Neuron (in vitro differentiated cells): ENCODE measurements at regions not wholly inside any gene's neighbourhood (a gene's known extent, or its start where the extent isn't known, plus 50 kb on each side); places are given as distances from the start of the nearest gene placed in this dataset.
"Not testable (repeated sequence)": the region's sequence is repeated elsewhere in the genome, so short reads cannot be mapped to it uniquely, and the experiment has no call there.

Experiments
- H2AFZ ChIP-seq: one replicate; pipeline ENCODE4 v1.6.1; 2013; ENCODE audit warnings: low read depth, mild to moderate bottlenecking, inconsistent platforms, low read length, moderate library complexity
- H3K27me3 ChIP-seq: one replicate; pipeline ENCODE4 v1.6.1; 2013; ENCODE audit warnings: low read length; ENCODE audit not compliant: insufficient read depth
- H3K36me3 ChIP-seq: one replicate; pipeline ENCODE4 v1.6.1; 2013; ENCODE audit warnings: low read length; ENCODE audit not compliant: insufficient read depth
- H3K4me1 ChIP-seq: one replicate; pipeline ENCODE4 v1.6.1; 2013; ENCODE audit warnings: low read length; ENCODE audit not compliant: insufficient read depth
- H3K4me3 ChIP-seq: 2 replicates; pipeline ENCODE4 v1.5.1; 2013; ENCODE audit warnings: mild to moderate bottlenecking, low read length, moderate library complexity
- H3K9me3 ChIP-seq: one replicate; pipeline ENCODE4 v1.6.1; 2013; ENCODE audit warnings: low read length

DNA sequence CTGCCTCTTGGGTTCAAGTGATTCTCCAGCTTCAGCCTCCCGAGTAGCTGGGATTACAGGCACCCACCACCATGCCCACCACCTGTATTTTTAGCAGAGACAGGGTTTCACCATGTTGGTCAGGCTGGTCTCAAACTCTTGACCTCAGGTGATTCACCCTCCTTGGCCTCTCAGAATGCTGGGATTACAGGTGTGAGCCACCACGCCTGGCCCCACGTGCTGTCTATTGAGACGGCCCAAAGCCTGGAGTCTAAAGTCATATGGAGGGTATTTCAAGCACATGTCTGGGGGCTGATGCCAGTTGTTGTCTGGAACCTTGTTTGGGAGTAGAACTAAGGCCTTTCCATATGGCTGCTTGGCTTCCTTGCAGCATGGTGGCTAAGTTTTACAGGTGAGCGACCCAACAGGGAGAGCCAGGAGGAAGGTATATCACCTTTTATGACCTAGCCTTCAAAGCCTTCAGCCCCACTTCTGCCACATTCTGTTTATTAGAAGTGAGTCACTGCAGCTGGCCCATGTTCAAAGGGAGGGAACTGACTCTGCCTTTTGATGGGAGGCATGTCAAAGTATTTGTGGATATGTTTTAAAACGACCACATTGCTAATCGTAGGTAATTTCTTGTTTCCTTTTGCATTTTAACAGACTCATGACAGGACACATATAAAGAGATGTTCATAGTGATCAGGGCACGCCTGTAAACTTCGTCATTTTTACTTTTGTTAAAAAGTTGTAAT is 105.3 kb upstream of the GOLGA6L4 start:
- not testable (repeated sequence) for H3K4me3 ChIP-seq, H2AFZ ChIP-seq, H3K36me3 ChIP-seq, H3K9me3 ChIP-seq, H3K27me3 ChIP-seq, H3K4me1 ChIP-seq

DNA sequence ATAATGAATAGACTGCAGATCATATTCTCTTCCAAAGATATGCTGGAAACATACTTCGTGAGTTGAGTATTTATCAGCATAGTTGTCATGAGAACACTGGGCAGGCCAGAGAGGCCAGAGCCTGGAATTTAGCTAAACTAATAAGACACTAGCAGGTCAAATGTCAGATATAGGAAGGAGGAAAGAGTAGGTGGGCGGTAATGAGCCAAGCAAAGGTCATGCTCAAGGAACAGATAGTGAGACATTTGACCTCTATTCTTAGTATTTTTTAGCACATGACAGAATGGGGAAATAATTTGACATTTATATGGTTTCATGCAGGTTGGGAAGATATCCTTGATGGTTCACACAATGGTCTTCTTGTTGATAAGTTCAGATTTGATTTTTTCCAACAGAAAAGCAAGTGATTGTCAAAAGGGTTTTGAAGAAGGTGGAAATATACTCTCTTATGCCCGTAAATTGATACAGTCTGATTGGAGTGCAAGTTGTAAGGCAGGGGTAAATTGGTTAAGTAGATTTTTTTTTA is 99.6 kb upstream of the GOLGA6L4 start:
- H3K36me3 ChIP-seq, H3K4me3 ChIP-seq, H3K4me1 ChIP-seq, H3K27me3 ChIP-seq, H3K9me3 ChIP-seq, H2AFZ ChIP-seq: not testable (repeated sequence)

DNA sequence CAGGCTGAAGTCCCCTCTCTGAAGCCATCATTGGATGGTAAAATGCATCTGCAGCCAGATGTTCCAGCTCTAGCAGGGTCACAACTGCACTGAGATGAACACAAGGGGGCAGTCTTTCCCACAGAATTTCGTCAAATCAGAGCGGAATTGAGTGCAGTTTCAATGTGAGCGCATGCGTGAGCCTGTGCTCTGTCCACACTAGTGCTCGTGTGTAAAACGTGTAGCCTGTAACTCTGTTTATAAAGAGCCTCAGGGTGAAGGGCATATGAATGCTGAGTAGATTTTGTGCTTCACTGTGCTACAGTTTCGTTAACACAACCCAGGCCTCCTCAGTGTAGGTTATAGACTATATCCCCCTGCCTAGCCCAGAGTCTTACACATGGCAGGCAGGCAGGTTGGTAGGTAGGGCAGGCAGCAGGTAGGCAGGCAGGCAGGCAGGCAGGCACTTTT is 92.7 kb upstream of the GOLGA6L4 start:
- peak overlapping the region; percentile 13 for H3K4me3 ChIP-seq
- H2AFZ ChIP-seq = no peak overlapping the region
- H3K9me3 ChIP-seq = no peaks in the 10 kb centered on the region
- H3K36me3 ChIP-seq = no peaks in the 10 kb centered on the region
- no peaks in the 10 kb centered on the region for H3K4me1 ChIP-seq
- H3K27me3 ChIP-seq = no peaks in the 10 kb centered on the region

DNA sequence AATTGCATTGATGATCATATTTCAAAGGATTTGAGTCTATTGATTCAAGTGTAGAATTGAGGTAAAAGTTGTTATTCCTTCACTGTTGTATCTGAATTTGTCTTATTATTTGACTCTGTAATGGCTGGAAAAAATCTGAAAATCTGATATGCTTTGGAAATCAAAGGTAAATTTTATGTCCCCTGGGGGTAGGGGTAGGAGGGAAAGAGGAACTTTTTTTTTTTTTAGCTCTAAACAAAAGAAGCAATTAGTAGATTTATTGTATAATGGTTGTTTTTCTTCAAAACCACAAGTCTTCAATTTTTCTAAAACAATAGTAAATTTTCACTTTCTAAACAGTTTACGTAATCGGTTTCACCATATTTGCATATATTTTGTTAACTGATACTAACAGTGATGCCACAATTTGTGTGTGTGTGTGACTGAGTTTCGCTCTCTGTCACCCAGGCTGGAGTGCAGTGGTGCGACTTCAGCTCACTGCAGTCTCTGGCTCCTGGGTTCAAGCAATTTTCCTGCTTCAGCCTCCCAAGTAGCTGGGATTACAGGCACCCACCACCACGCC is 91.7 kb upstream of the GOLGA6L4 start:
- H3K9me3 ChIP-seq = no peaks in the 10 kb centered on the region
- no peak overlapping the region for H2AFZ ChIP-seq
- no peaks in the 10 kb centered on the region for H3K27me3 ChIP-seq
- H3K4me3 ChIP-seq = no peak overlapping the region
- H3K4me1 ChIP-seq = no peaks in the 10 kb centered on the region
- no peaks in the 10 kb centered on the region for H3K36me3 ChIP-seq

DNA sequence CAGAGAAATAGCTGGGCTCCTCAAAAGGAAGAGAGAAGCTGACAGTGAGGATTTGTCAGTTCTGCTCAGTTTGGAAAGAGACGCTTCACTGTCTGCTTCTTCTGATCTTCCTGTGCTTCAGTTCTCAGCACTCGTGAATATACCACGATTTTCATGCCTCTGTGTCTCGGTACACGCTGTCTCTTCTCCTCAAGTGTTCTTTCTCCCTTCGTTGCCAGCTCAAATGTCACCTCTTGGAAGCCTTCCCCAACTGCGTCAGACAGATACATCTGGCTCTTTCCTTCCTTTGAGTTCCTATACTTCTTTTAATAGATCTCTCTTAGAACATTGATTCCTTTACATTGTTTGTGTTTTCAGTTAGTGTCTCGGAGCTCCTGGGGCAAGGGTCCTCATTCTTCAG is 90.6 kb upstream of the GOLGA6L4 start:
- H3K4me1 ChIP-seq, H2AFZ ChIP-seq, H3K36me3 ChIP-seq, H3K9me3 ChIP-seq, H3K4me3 ChIP-seq, H3K27me3 ChIP-seq: not testable (repeated sequence)

DNA sequence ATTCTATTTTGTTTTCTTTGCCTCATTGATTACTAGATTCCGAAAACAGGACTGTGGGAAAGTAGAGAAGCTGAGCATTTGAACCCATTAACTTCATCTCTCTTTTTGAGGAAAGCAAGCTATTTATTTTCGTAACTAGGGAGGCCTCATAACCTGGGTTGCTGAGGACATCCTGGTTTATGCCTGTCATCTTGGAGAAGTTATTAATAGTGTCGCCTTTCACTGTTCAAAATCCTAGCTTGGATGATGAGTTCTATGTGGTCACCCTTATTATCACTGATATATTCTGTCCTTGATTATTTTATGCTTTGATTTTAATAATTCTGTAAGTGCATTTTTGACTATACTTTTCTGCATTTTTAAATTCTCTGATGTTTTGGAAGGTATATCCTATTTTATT is 89.3 kb upstream of the GOLGA6L4 start:
- not testable (repeated sequence) for H3K36me3 ChIP-seq, H3K4me1 ChIP-seq, H3K4me3 ChIP-seq, H3K27me3 ChIP-seq, H3K9me3 ChIP-seq, H2AFZ ChIP-seq

DNA sequence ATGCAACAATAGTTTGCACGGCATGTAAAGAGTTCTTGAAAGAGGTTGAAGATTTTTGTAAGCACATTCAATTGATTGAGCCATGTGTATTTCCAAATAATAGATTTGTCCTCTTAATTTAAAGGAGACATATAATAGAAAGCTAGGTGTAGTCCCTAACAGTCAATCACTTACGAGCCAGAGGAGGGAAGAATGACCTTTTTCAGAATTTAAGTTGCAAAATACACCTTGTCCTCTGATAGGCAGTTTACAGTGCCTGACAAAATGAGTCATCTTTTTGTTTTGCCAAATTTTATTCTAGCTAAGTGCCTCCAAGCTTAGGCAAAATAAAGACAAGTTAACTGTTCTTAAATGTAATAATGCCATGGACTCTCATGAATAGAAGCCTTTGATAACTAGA is 88.3 kb upstream of the GOLGA6L4 start:
- H2AFZ ChIP-seq, H3K27me3 ChIP-seq, H3K4me3 ChIP-seq, H3K4me1 ChIP-seq, H3K9me3 ChIP-seq, H3K36me3 ChIP-seq: not testable (repeated sequence)

DNA sequence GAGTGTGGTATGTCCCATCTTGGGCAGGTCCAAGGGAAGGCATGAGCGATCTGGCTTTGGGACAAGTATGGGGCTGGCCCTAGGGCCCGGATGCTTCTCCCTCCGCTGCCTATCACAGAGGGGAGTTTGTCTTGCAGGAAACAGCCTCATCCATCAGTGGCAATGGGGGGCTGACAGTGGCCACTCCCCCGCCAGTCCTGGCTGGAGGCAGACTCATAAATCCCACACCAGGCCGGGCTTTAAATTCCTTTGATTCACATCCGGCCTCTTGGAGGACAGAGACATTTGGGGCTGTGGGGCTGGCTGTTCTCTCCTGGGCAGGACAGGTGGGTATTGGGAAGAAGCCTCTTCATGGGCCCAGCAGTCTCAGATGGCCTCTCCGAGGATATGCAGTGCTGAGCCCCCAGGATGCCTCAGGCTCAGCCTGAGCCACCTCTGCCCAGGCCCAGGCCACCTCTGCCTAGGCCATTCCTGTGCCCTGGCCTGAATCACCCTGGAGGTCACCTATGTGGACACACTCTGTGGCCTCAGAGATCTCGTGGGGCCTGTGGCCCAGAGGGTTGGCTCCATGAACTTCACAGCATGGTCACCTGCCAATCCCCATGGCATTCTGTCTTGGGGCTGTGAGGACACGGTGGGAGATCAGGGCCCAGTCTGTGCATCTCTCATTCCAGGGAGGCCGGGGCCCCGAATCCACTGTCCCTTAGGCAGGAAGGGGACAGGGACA is 84.2 kb upstream of the GOLGA6L4 start:
- peaks cover 11% of the 10 kb centered on the region for H3K4me1 ChIP-seq
- no peaks in the 10 kb centered on the region for H3K27me3 ChIP-seq
- no peak overlapping the region for H2AFZ ChIP-seq
- H3K36me3 ChIP-seq = no peaks in the 10 kb centered on the region
- H3K4me3 ChIP-seq = no peak overlapping the region
- no peaks in the 10 kb centered on the region for H3K9me3 ChIP-seq

DNA sequence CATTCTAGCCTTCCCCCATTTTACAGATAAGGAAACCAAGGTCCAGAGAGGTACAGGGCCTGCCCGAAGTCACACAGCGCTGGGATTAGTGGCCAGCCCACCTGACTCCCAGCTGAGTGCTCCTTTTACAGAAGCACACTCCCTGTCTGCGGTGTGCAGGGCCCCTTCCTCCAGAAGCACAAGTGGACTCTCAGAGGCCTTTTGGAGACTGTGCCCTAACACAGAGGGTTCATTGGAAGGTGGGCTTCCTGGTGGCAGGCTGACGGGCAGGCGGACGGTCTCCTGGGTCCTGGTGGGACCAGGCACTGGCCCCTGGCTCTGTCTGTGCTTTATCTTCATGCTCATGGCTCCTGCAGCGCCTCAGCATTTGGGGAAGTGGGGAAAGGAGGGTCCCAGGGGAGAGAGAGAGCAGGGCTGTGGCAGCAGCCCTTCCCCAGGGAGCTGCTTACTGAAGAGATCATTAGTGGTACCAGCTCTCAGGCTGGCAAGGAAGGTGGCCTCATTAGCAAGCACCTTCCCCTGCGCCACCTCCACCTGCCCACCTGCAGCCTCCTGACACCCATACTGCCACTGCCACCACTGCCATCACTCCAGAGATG is 83.1 kb upstream of the GOLGA6L4 start:
- H3K4me3 ChIP-seq, H3K9me3 ChIP-seq, H2AFZ ChIP-seq, H3K27me3 ChIP-seq, H3K36me3 ChIP-seq: not testable (repeated sequence)
- H3K4me1 ChIP-seq = peaks cover 11% of the 10 kb centered on the region

DNA sequence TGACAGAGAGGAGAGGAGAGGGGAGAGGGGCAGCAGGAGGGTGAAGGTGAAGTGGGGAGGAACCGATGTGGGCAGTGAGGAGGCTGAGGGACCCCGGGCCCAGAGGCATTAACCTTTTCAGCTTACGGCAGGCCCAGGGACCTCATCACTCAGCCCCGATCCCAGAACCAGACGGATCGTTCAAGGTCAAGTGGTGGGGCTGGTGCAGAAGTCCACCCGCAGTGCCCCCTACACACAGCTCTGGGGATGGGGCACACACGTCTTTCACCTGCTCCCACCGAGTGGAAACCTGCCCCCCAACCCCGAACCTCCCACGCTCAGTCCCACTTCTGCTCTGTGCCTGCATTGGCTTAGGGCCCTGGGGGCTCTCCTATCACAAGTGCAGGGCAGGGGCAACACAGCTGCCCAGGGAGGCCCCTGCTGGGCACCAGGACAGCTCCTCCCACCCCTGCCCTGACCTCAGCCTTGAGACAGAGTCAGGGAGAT is 81.9 kb upstream of the GOLGA6L4 start:
- H3K36me3 ChIP-seq, H2AFZ ChIP-seq, H3K27me3 ChIP-seq, H3K4me3 ChIP-seq, H3K9me3 ChIP-seq: not testable (repeated sequence)
- peaks cover 11% of the 10 kb centered on the region for H3K4me1 ChIP-seq

DNA sequence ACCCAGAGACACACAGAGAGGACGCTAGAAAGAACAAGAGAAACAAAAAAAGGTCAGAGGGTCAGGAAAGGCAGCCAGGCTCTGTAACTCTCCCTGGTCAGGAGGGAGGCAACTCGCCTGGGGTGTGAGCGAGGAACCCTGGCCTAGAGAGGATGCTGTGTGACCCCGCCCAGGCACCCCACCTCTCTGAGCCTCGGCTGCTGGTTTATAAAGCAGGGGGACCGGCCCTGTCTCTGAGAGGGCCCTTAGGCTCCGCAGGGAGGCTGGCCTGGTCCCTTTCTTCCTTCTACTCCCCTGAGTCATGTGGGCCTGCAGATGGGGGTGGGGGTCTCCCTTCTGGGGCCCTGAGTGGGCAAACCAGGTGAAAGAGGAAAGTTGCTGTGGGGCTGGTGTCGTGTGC is 81.3 kb upstream of the GOLGA6L4 start:
- H3K27me3 ChIP-seq, H3K4me3 ChIP-seq, H3K9me3 ChIP-seq, H2AFZ ChIP-seq, H3K36me3 ChIP-seq: not testable (repeated sequence)
- H3K4me1 ChIP-seq = peaks cover 11% of the 10 kb centered on the region

DNA sequence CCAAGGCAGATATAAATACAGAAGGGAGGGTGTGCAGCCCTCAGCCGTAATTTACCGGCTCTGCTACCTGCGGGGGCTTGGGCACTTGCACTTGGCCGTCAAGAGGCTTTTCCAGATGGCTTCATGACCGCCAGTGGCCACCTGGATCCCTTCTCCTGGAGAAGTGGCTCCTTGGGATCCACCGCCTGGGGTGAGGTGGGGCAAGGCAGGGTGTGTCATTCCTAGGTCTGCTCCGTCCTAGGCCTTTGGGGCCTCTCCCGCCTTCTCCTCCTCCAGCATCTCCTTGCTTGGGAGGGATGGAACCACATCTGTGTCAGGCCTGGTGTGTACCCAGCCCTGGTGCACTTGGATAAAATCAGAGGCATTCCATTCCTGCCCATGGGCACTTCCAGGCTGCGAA is 80.8 kb upstream of the GOLGA6L4 start:
- not testable (repeated sequence) for H3K36me3 ChIP-seq, H3K4me3 ChIP-seq, H3K27me3 ChIP-seq, H3K9me3 ChIP-seq, H2AFZ ChIP-seq
- H3K4me1 ChIP-seq = peaks cover 11% of the 10 kb centered on the region
